Upper lobe of left lung (tissue), 4 donors: ENCODE measurements at regions not wholly inside any gene's neighbourhood (a gene's known extent, or its start where the extent isn't known, plus 50 kb on each side); places are given as distances from the start of the nearest gene placed in this dataset.

Experiments
- CTCF ChIP-seq, 6 experiments: fragments of 450-650 bp in 4 of 6; fragments of 200-600 bp in 2 of 6; sonication (generic) in 2 of 6; IDR thresholded peaks; one replicate each; pipeline ENCODE4 v1.5.1; 2016 to 2019; ENCODE audit warnings: antibody characterized with exemption in 6 of 6
- POLR2A ChIP-seq, 4 donors: fragments of 450-650 bp; IDR thresholded peaks; one replicate each; pipeline ENCODE4 v1.5.1; 2016 to 2017; ENCODE audit warnings: antibody characterized with exemption in 4 of 4, mild to moderate bottlenecking in 2 of 4

- no peak for TF ChIP-seq CTCF (IDR thresholded peaks at IDR 0.05)
- TF ChIP-seq POLR2A (IDR thresholded peaks at IDR 0.05) = no peak
These were observed 712.6 kb downstream of the NR2F1-AS1 start for GRCh38 chr5:92868442-92868841.
